Stimulated activated CD4-positive, alpha-beta T cell treated with anti-CD3 and anti-CD28 coated beads, Interleukin-15, amount 100 ng/mL, for 1 hour (primary cell): ENCODE measurements at regions not wholly inside any gene's neighbourhood (a gene's known extent, or its start where the extent isn't known, plus 50 kb on each side); places are given as distances from the start of the nearest gene placed in this dataset.

ENCODE experiments used
- DNase-seq, 2 donors: peaks; one replicate each; pipeline ENCODE4 v3.0.0-alpha.2; 2020; ENCODE audit warnings: low read depth in 1 of 2, low spot score in 1 of 2

- DNase-seq = no peak
These were observed 146.2 kb upstream of the OSR1 start for GRCh38 chr2:19504400-19505198.

- no peak for DNase-seq
These were observed 145.5 kb upstream of the OSR1 start for GRCh38 chr2:19503915-19504314.

DNA sequence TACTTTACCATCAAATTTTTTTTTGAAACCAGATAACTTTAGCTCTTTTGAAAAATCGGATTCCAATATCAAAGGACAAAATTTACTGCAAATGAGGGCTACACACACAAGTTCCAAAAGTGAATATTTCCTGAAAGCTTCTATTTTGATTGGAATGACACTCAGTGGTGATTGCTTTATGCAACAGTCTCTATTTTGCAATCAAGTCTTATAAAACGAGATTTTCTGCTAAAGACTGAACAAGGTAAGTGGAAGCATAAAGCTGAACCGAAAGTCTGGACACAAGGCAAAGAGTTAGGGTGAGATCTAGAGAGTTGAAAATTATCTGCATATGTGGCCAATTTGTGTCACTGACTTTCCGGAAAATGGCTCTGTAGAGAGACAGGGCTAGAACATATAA lies 145.0 kb upstream of the OSR1 start:
- DNase-seq = no peak

GRCh38 chr2:19500126-19500525 lies 141.7 kb upstream of the OSR1 start:
- DNase-seq = no peak

DNA sequence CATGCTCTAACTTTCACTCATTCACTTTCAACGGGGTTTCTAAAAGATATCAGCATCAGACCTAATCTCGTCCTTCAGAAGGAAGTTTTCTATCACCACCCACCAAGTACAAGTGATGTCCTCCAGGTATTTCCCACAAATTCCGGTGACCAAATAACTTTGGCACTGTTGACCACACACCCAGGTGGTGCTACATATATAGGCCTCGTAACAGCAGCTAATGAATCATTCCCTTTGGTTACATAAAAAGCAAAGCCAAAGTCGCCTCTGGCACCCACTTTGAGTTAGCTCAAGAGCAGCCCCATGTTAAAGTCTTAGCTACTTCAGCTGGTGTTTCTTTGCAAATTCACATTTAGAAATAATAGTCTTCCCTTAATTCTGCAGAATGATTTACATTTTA lies 138.2 kb upstream of the OSR1 start:
- no peak for DNase-seq

GRCh38 chr2:19494241-19494640 lies 135.8 kb upstream of the OSR1 start:
- DNase-seq = no peak

DNA sequence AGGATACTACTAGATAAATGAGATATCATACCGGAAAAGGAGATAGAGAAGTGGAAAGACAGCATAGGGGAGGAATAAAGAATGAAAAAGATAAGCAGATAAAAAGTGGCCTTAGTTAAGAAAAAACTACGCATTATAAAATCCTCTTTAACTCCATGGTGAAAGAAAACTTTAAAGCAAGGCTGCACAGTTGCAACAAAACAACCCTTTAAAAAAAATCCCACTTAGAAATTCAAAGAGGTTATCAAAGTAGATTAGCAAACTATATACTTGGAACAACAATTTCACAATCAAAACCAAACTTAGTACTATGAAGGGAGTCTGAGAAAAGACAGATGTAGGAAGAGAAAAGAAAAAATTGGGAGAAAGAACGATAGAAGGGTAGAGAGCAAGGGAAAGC lies 133.4 kb upstream of the OSR1 start:
- no peak for DNase-seq

DNA sequence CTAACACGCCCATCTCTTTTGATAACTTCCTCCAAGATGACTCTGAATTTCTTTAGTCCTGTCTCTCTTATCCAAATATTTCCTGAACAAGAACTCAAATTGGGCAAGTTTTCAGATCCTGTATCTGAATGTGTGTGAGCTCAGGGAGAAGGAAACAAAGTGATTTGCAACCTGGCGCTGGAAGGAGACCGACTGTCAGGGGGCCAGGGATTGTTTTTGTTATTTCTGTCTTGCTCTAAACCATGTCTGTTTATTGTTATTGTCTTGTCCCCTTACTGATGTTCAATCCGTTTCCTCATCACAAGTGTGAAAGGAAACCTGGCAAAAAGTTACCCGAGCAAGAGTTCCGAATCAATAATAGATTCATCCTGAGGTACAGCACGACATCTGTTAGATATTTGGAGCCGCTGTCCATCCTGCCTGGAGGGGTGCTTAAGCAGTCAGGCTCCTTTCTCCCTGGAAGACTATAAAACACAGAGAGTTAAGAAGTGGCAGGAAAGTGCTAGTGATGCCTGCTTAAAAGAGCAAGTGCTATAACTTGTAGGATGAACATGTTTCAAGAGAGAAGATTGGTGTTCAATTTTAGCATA lies 132.5 kb upstream of the OSR1 start:
- DNase-seq = no peak

DNA sequence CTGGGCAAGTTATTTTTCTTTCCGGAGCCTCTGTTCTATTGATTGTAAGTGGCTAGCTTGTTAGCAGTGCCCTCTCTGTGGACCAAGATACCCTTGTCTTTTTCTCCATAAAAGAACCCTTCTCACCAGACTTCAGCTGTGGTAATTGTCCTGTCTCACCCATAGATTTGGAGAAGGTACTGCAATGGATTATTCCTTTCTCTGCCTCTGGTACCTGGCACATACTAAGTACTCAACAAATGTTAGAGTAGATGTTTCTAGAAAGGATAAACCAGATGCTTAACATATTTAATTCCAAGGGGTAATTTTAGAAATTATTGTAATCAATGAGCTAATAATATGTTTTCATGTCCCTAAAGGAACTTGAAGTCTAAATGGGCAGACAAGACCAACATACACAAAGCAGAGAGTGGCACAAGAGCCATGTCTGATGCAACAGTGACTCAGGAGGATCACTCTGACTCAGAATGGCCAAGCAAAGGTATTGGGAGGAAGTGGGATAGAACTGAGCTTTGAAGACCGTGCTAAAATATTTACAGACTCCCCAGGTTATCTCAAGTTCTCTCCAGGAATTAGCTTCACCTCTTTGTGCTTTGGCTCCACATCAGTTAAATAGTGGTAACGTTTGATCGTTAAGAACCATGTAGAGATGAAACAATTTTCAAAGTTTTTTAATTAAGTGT lies 129.7 kb upstream of the OSR1 start:
- DNase-seq = no peak

GRCh38 chr2:19484736-19485135 lies 126.3 kb upstream of the OSR1 start:
- DNase-seq = no peak

- DNase-seq = no peak
These were observed 122.2 kb upstream of the OSR1 start for GRCh38 chr2:19480673-19481072.

- DNase-seq = no peak
These were observed 121.2 kb upstream of the OSR1 start for GRCh38 chr2:19479666-19480065.

DNA sequence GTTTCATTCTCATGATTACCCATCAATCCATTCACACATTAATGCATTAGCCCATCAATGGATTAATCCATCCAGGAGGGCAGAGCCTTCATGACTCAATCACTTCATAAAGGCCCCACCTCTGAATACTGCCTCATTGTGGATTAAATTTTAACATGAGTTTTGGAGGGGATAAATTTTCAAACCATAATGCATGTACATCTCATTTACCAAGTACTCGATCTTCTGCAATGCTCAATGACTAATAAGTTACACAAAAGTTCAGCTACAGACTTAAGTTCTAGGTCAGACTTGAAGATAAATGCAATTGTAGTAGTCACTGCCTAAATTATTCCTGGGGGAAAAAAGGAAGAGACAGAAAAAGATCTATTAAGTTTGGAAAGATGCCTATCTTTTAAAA lies 120.0 kb upstream of the OSR1 start:
- no peak for DNase-seq

DNA sequence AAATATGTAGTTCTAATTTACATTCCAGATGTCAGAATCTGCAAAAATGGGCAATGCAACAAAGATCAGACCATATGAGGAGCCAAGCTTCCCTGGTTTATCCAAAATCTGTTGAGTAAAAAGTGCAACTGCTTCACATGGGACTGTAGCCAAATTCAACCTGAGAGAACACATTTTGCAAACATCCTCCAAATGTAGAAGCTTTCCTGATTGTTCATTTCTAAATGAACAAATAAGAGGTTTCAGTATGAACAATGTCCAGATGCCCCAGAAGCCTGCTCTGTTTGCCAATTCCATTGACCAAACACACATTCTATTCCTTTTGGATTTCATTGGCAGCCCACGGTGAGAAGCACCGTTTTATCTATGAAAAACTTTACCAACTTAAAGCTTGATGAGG lies 117.9 kb upstream of the OSR1 start:
- DNase-seq = no peak

GRCh38 chr2:19474128-19474527 lies 115.7 kb upstream of the OSR1 start:
- DNase-seq = peak in 1 of 2 donors; percentile 6

DNA sequence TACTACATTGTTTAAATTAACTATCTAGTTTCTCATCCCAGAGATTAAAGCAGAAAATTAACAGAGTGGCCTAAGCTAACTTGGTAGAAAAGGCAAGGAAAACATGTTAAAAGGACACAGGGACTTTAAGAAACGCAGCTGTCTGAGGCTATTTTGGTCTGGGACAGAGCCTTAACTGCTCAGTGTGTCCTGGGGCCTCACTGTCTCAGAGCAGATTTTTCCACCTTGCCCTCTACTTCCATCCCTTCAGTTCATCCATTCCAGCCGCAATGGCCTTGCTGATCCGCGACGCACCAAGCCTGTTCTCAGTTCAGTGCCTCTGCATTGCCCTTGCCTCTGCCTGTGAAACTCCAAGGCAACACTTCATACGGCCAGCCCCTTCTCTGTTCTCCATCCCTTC lies 114.9 kb upstream of the OSR1 start:
- DNase-seq = no peak

DNA sequence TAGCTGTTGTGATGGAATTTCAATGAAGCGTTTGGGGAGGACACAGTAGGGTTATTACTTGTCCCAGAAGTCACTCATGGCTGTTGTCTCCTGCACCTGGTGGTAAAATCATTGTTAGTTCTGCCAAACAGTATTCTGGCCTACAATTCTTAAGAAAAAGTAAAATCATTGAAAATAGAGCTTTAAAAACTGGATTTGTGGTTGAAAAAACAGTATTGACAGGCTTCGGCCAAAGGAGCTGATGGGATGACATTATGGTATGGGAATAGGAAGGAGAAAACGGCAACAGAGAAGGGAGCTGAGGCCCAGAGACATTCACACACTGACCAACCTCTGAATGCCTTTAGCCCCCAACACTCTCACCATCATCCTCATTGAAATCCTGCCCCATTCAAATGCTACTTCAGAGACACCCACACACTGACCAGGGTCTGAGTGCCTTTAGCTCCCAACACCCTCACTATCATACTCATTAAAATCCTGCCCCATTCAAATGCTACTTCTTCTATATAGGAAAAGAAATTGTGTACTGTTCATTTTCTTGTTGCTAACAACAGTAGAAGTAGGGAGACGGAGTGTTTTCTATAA lies 114.1 kb upstream of the OSR1 start:
- no peak for DNase-seq

GRCh38 chr2:19471491-19471890 lies 113.1 kb upstream of the OSR1 start:
- DNase-seq = no peak

DNA sequence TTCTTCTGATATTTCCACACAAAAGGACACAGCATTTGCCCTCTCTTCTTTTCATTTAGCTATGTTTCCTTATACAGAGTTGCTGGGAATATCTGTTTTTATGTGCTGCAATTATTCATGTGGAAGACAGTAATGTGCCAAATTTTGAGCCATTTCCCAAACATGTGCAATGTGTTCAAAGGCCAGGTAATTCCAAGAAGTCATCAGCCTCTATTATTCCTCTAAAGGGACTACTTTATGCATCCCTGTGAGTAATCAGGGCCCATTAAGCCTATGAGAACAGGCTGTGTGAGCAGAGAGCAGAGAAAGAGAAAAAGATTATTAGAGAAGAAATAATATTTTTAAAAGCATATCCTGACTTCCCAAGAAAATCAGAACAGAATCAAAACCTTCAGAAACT lies 107.6 kb upstream of the OSR1 start:
- DNase-seq = no peak

- no peak for DNase-seq
These were observed 103.8 kb upstream of the OSR1 start for GRCh38 chr2:19462256-19462645.

- no peak for DNase-seq
These were observed 103.3 kb upstream of the OSR1 start for GRCh38 chr2:19461504-19462255.
